Keratinocyte (primary cell): ENCODE measurements at regions not wholly inside any gene's neighbourhood (a gene's known extent, or its start where the extent isn't known, plus 50 kb on each side); places are given as distances from the start of the nearest gene placed in this dataset.

ENCODE experiments used
- CTCF ChIP-seq, 3 experiments: IDR thresholded peaks in 1 of 3; conservative IDR thresholded peaks in 1 of 3; optimal IDR thresholded peaks in 1 of 3; 2 replicates in 2 of 3; 3 replicates in 1 of 3; pipeline versions ENCODE3 to v1.5.1; 2011; ENCODE audit warnings: low read length in 3 of 3, mild to moderate bottlenecking in 3 of 3, moderate library complexity in 2 of 3, control low read depth in 1 of 3, inconsistent platforms in 1 of 3; ENCODE audit not compliant: insufficient read depth in 2 of 3; ENCODE audit errors: extremely low read depth in 1 of 3
- EZH2 ChIP-seq: IDR thresholded peaks from one replicate; pipeline ENCODE4 v1.6.1; 2012; ENCODE audit warnings: inconsistent platforms, mild to moderate bottlenecking, low read length, moderate library complexity

GRCh38 chr9:12065050-12065449, 628.1 kb upstream of the TYRP1 start:
- TF ChIP-seq CTCF (optimal IDR thresholded peaks at IDR 0.05 in 1 of 3, IDR thresholded peaks at IDR 0.05 in 1 of 3, conservative IDR thresholded peaks at IDR 0.05 in 1 of 3; ENCODE audit: extremely low read depth in 1 of 3, insufficient read depth in 2 of 3, low read length in 3 of 3) = no peak
- TF ChIP-seq EZH2 = no peak
